Peyer's patch (tissue), 4 donors: ENCODE measurements at regions not wholly inside any gene's neighbourhood (a gene's known extent, or its start where the extent isn't known, plus 50 kb on each side); places are given as distances from the start of the nearest gene placed in this dataset.

Experiments
- POLR2A ChIP-seq, 2 donors: fragments of 450-650 bp; IDR thresholded peaks; one replicate each; pipeline ENCODE4 v1.5.1; 2017; ENCODE audit warnings: antibody characterized with exemption in 2 of 2, mild to moderate bottlenecking in 2 of 2, moderate library complexity in 2 of 2
- TF ChIP-seq, protein P1 (sequence below), 6 experiments: fragments of 450-650 bp in 4 of 6; fragments of 200-600 bp in 2 of 6; sonication (generic) in 1 of 6; IDR thresholded peaks; one replicate each; pipeline ENCODE4 v1.5.1; 2017 to 2019; ENCODE audit warnings: antibody characterized with exemption in 6 of 6, mild to moderate bottlenecking in 3 of 6, moderate library complexity in 1 of 6

DNA sequence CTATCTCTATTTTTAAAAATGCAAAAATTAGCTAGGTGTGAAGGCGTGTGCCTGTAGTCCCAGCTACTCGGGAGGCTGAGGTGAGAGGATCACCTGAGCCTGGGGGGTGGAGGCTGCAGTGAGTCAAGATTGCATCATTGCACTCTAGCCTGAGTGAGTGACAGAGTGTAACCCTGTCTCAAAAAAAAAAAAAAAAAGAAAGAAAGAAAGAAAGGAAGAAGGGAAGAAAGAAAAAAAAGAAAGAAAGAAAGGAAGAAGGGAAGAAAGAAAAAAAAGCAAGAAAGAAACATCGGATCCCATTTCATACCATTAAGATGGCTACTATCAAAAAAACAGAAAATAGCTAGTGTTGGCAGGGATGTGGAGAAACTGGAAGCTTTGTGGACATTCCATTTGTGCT lies 136.8 kb upstream of the WNT4 start:
- TF ChIP-seq, protein P1, sequence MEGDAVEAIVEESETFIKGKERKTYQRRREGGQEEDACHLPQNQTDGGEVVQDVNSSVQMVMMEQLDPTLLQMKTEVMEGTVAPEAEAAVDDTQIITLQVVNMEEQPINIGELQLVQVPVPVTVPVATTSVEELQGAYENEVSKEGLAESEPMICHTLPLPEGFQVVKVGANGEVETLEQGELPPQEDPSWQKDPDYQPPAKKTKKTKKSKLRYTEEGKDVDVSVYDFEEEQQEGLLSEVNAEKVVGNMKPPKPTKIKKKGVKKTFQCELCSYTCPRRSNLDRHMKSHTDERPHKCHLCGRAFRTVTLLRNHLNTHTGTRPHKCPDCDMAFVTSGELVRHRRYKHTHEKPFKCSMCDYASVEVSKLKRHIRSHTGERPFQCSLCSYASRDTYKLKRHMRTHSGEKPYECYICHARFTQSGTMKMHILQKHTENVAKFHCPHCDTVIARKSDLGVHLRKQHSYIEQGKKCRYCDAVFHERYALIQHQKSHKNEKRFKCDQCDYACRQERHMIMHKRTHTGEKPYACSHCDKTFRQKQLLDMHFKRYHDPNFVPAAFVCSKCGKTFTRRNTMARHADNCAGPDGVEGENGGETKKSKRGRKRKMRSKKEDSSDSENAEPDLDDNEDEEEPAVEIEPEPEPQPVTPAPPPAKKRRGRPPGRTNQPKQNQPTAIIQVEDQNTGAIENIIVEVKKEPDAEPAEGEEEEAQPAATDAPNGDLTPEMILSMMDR (IDR thresholded peaks at IDR 0.05), result no peak
- TF ChIP-seq POLR2A (IDR thresholded peaks at IDR 0.05), result no peak
